ENCODE measurements at regions not wholly inside any gene's neighbourhood (a gene's known extent, or its start where the extent isn't known, plus 50 kb on each side); places are given as distances from the start of the nearest gene placed in this dataset.

GRCh38 chr2:19702267-19702666 lies 199.5 kb downstream of the TTC32 start:
- Histone ChIP-seq H3K4me1 (ENCODE audit: insufficient read depth, poor library complexity, severe bottlenecking) (no peaks in the 10 kb centered on the region), H3K9me3 (ENCODE audit: severe bottlenecking) (no peaks in the 10 kb centered on the region), H3K27ac (ENCODE audit: poor library complexity, severe bottlenecking) (no peak overlapping the region), H3K4me3 (ENCODE audit: severe bottlenecking) (no peak overlapping the region), H3K27me3 (ENCODE audit: insufficient read depth, poor library complexity, severe bottlenecking) (no peaks in the 10 kb centered on the region), H3K36me3 (ENCODE audit: low read depth) (no peaks in the 10 kb centered on the region)
- TF ChIP-seq CTCF (IDR thresholded peaks at IDR 0.05; ENCODE audit: poor library complexity, severe bottlenecking) = no peak
- no peak for ATAC-seq (ENCODE audit: low read depth)
- no peak for DNase-seq (ENCODE audit: low spot score)

GRCh38 chr2:19700861-19701585 lies 200.8 kb downstream of the TTC32 start:
- no peak for DNase-seq (ENCODE audit: low spot score)
- H3K27me3 ChIP-seq (ENCODE audit: insufficient read depth, poor library complexity, severe bottlenecking) = no peaks in the 10 kb centered on the region
- no peak for ATAC-seq (ENCODE audit: low read depth)
- no peak overlapping the region for H3K27ac ChIP-seq (ENCODE audit: poor library complexity, severe bottlenecking)
- H3K36me3 ChIP-seq (ENCODE audit: low read depth) = no peaks in the 10 kb centered on the region
- no peaks in the 10 kb centered on the region for H3K4me1 ChIP-seq (ENCODE audit: insufficient read depth, poor library complexity, severe bottlenecking)
- no peaks in the 10 kb centered on the region for H3K9me3 ChIP-seq (ENCODE audit: severe bottlenecking)
- TF ChIP-seq CTCF (IDR thresholded peaks at IDR 0.05; ENCODE audit: poor library complexity, severe bottlenecking) = no peak
- H3K4me3 ChIP-seq (ENCODE audit: severe bottlenecking) = no peak overlapping the region

GRCh38 chr2:19697131-19697530 lies 204.7 kb downstream of the TTC32 start:
- no peak for TF ChIP-seq CTCF (IDR thresholded peaks at IDR 0.05; ENCODE audit: poor library complexity, severe bottlenecking)
- Histone ChIP-seq H3K36me3 (ENCODE audit: low read depth) (no peaks in the 10 kb centered on the region), H3K27ac (ENCODE audit: poor library complexity, severe bottlenecking) (no peak overlapping the region), H3K9me3 (ENCODE audit: severe bottlenecking) (no peaks in the 10 kb centered on the region), H3K4me3 (ENCODE audit: severe bottlenecking) (no peak overlapping the region), H3K4me1 (ENCODE audit: insufficient read depth, poor library complexity, severe bottlenecking) (no peaks in the 10 kb centered on the region), H3K27me3 (ENCODE audit: insufficient read depth, poor library complexity, severe bottlenecking) (no peaks in the 10 kb centered on the region)
- ATAC-seq (ENCODE audit: low read depth) = no peak
- no peak for DNase-seq (ENCODE audit: low spot score)

GRCh38 chr2:19695706-19696105 lies 206.1 kb downstream of the TTC32 start:
- no peak for TF ChIP-seq CTCF (IDR thresholded peaks at IDR 0.05; ENCODE audit: poor library complexity, severe bottlenecking)
- H3K4me1 ChIP-seq (ENCODE audit: insufficient read depth, poor library complexity, severe bottlenecking) = no peaks in the 10 kb centered on the region
- no peak overlapping the region for H3K4me3 ChIP-seq (ENCODE audit: severe bottlenecking)
- no peaks in the 10 kb centered on the region for H3K27me3 ChIP-seq (ENCODE audit: insufficient read depth, poor library complexity, severe bottlenecking)
- H3K36me3 ChIP-seq (ENCODE audit: low read depth) = no peaks in the 10 kb centered on the region
- DNase-seq (ENCODE audit: low spot score) = no peak
- no peaks in the 10 kb centered on the region for H3K9me3 ChIP-seq (ENCODE audit: severe bottlenecking)
- H3K27ac ChIP-seq (ENCODE audit: poor library complexity, severe bottlenecking) = no peak overlapping the region
- no peak for ATAC-seq (ENCODE audit: low read depth)

- Histone ChIP-seq H3K36me3 (ENCODE audit: low read depth) (no peaks in the 10 kb centered on the region), H3K4me1 (ENCODE audit: insufficient read depth, poor library complexity, severe bottlenecking) (no peaks in the 10 kb centered on the region), H3K27me3 (ENCODE audit: insufficient read depth, poor library complexity, severe bottlenecking) (no peaks in the 10 kb centered on the region), H3K4me3 (ENCODE audit: severe bottlenecking) (no peak overlapping the region), H3K27ac (ENCODE audit: poor library complexity, severe bottlenecking) (no peak overlapping the region), H3K9me3 (ENCODE audit: severe bottlenecking) (no peaks in the 10 kb centered on the region)
- TF ChIP-seq CTCF (IDR thresholded peaks at IDR 0.05; ENCODE audit: poor library complexity, severe bottlenecking) = no peak
- DNase-seq (ENCODE audit: low spot score) (no peak), ATAC-seq (ENCODE audit: low read depth) (no peak)
Measured at GRCh38 chr2:19691892-19692291, 209.9 kb downstream of the TTC32 start.

Data from RWPE2 (cell line).